GM06990 (cell line): ENCODE measurements at regions not wholly inside any gene's neighbourhood (a gene's known extent, or its start where the extent isn't known, plus 50 kb on each side); places are given as distances from the start of the nearest gene placed in this dataset.

Source experiments
- DNase-seq: peaks from one replicate; pipeline ENCODE4 v3.0.0-alpha.2; 2011; ENCODE audit not compliant: insufficient read length; ENCODE audit errors: extremely low read depth
- H3K27me3 ChIP-seq: replicated peaks from 2 replicates; pipeline ENCODE4 v1.6.0; 2011; ENCODE audit warnings: low read length; ENCODE audit not compliant: control insufficient read depth, insufficient read depth
- H3K36me3 ChIP-seq: 2 replicates; pipeline ENCODE4 v1.5.1; 2011; ENCODE audit warnings: low read length; ENCODE audit not compliant: control insufficient read depth, insufficient read depth
- H3K4me3 ChIP-seq: replicated peaks from 2 replicates; pipeline ENCODE4 v1.5.1; 2011; ENCODE audit warnings: low read depth, mild to moderate bottlenecking, control low read depth, low read length
- CTCF ChIP-seq: IDR thresholded peaks from 2 replicates; pipeline ENCODE4 v1.5.1; 2011; ENCODE audit warnings: low read length, control low read depth, mild to moderate bottlenecking, inconsistent platforms; ENCODE audit not compliant: insufficient read depth, poor library complexity, severe bottlenecking

DNA sequence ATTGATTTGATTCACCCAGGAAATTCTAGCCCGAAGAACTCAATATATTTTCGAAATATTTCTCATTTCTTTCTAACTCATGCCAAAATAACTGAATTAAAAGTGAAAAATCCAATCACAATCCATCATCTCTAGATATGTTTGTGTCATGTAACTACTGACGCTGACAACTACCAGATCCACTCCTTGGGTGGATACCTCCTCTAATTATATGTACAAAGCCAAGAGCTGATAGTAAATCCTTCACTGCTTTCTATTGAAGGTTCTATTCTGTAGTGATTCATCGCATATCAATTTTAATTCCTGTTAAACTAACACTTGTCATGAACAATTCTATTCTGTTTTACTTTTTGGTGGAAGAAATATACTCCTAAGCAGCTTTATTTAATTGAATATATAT is 1056.6 kb upstream of the NXPH2 start:
- Histone ChIP-seq H3K36me3 (no peaks in the 10 kb centered on the region), H3K4me3 (no peak overlapping the region), H3K27me3 (no peaks in the 10 kb centered on the region)
- no peak for DNase-seq
- no peak for TF ChIP-seq CTCF

GRCh38 chr2:139835101-139835500 is 1054.9 kb upstream of the NXPH2 start:
- DNase-seq, result no peak
- H3K36me3 ChIP-seq, result no peaks in the 10 kb centered on the region
- H3K4me3 ChIP-seq, result no peak overlapping the region
- H3K27me3 ChIP-seq, result no peaks in the 10 kb centered on the region
- no peak for TF ChIP-seq CTCF

DNA sequence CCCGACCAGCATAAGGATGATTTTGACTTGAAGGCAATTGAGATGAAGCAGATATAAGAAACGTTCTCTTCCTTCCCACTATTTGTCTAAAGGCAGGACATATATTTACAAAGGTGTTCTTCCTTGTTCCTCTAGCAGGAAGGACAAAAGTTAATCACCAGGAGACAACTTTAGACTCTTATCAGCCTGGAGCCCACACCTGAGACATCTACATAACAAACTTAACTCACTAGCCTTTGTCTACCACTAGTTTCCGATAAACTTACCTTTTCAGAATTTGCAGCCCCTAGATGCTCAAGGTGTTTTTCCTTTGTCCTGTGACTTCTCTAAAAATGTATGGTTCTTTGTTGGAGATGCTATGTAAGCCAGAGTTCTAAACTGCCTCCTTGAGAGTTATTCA is 1047.8 kb upstream of the NXPH2 start:
- H3K4me3 ChIP-seq, result no peak overlapping the region
- no peak for DNase-seq
- H3K36me3 ChIP-seq, result no peaks in the 10 kb centered on the region
- no peak for TF ChIP-seq CTCF
- no peaks in the 10 kb centered on the region for H3K27me3 ChIP-seq

DNA sequence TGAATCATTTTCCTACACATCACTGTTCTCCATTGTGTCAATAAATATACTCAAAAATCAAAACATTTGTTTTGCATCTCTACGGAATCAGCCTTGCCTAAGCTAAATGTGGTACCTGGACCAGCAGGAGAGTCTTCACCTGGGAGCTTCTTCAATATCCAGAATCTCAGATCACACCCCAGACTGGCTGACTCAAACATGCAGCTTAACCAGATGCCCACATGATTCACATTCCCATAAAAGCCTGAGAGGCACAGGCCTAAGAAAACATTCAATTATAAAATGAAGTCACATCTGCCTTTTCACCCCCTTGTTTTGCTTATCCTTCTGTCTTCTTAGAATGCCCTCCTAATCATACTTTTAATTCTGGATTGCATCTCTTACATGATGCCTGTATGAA is 1045.5 kb upstream of the NXPH2 start:
- no peaks in the 10 kb centered on the region for H3K36me3 ChIP-seq
- no peak for DNase-seq
- no peaks in the 10 kb centered on the region for H3K27me3 ChIP-seq
- H3K4me3 ChIP-seq, result no peak overlapping the region
- no peak for TF ChIP-seq CTCF

GRCh38 chr2:139819273-139819796 is 1039.1 kb upstream of the NXPH2 start:
- TF ChIP-seq CTCF, result no peak

GRCh38 chr2:139814458-139814857 is 1034.3 kb upstream of the NXPH2 start:
- Histone ChIP-seq H3K36me3 (no peaks in the 10 kb centered on the region), H3K27me3 (no peaks in the 10 kb centered on the region), H3K4me3 (no peak overlapping the region)
- no peak for TF ChIP-seq CTCF
- DNase-seq, result no peak

More at GRCh38 chr2:139819273-139819796, 1039.1 kb upstream of the NXPH2 start:
- Histone ChIP-seq H3K27me3 (no peaks in the 10 kb centered on the region), H3K4me3 (no peak overlapping the region), H3K36me3 (no peaks in the 10 kb centered on the region)
- no peak for DNase-seq
